ENCODE measurements at regions not wholly inside any gene's neighbourhood (a gene's known extent, or its start where the extent isn't known, plus 50 kb on each side); places are given as distances from the start of the nearest gene placed in this dataset.

DNA sequence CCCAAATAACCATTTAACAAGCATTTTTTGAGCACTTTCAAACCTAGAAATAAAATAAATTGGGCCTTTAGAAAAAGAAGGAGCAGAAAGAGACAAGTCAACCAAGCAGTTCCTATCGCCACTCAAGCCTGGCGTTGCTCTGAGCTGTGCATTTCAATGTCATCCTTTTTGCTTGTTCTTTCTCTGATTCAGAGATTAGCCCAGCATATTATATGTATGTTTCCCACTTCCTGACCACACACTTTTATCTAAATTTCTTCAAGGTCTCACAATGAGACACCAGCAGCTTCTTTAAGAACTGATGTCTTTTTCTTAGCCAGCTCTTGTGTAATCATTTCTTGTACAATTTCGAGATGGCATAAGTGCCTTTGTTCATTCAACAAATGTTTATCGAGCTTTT lies 344.5 kb upstream of the ID2 start:
- TF ChIP-seq, protein P1, sequence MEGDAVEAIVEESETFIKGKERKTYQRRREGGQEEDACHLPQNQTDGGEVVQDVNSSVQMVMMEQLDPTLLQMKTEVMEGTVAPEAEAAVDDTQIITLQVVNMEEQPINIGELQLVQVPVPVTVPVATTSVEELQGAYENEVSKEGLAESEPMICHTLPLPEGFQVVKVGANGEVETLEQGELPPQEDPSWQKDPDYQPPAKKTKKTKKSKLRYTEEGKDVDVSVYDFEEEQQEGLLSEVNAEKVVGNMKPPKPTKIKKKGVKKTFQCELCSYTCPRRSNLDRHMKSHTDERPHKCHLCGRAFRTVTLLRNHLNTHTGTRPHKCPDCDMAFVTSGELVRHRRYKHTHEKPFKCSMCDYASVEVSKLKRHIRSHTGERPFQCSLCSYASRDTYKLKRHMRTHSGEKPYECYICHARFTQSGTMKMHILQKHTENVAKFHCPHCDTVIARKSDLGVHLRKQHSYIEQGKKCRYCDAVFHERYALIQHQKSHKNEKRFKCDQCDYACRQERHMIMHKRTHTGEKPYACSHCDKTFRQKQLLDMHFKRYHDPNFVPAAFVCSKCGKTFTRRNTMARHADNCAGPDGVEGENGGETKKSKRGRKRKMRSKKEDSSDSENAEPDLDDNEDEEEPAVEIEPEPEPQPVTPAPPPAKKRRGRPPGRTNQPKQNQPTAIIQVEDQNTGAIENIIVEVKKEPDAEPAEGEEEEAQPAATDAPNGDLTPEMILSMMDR (IDR thresholded peaks at IDR 0.05; ENCODE audit: low read depth, low read length, poor library complexity, severe bottlenecking): no peak
- TF ChIP-seq EZH2phosphoT487 (IDR thresholded peaks at IDR 0.05; ENCODE audit: borderline replicate concordance, low read length): no peak

Data from DOHH2 (cell line).